Head of caudate nucleus (tissue), 42 donors: ENCODE measurements at regions not wholly inside any gene's neighbourhood (a gene's known extent, or its start where the extent isn't known, plus 50 kb on each side); places are given as distances from the start of the nearest gene placed in this dataset.
"Not testable (repeated sequence)": the region's sequence is repeated elsewhere in the genome, so short reads cannot be mapped to it uniquely, and the experiment has no call there.

ENCODE experiments used
- DNase-seq, 42 donors: peaks; one replicate each; pipeline versions ENCODE4 v3.0.0 to v3.0.0-alpha.2; 2020 to 2021; ENCODE audit warnings: mixed read lengths in 7 of 42
- intact Hi-C: fragments of 100-400 bp; cut with DNase I; formaldehyde crosslinking; loops from one replicate; pipeline ENCODE4 v1.15.0; 2022

DNA sequence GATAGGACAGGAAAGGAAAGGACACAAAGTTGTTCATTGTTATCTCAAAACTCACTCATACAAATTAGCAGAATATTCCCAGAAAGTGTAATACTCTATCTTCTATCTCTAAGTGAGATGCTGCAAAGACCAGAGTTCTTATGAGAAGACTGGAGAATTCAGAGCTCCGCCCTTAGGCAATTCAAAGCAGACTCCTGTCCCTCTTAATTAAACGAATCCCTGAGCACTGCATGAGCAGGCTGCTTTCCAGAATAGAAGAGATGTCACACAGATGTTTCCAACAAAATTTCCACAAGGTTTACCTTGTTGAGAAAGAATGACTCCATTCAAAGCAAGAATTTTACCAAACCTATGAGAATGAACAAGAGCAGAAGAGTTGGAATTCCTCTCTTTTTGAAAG, 630.8 kb upstream of the INTU start:
- no peak for DNase-seq
- intact Hi-C loops = no loop called here

DNA sequence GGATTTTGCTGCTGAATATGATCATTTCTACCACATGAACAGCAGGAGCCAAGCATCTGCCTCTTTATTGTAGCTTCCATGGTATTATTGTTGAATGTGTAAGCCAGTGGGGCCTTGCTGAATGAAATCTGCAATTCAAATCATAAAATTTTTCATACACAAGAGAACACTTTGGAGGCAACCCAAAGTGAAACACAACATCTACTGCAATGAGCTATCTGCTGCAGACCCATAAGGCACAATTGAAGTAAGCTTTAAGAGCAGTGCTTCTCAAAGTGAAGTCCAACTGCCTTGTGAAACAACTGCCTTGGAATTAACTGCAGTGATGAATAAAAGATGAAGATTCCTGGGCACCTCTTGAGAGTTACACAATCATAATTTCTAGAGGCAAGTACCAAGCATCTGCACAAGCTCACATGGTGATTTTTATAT, 626.3 kb upstream of the INTU start:
- no peak for DNase-seq
- intact Hi-C loops = no loop called here

DNA sequence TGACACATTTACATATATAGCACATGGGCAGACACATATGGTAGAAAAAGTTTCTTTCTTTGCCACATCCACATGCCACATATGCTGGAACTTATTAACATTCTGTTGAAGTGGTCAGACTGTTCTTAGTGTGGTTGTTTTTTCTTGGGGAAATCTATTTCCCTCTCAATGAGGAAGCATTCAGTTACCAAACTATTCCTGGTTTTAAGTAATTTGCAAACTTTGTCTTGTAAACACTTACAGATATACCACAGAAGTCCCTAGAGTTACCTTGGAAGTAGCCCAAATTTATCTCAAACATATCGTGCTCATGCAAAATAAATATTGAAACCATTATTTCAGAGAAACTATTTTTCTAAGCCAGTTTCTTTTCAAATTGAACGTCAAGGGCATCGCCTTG, 625.5 kb upstream of the INTU start:
- intact Hi-C loops = no loop called here
- no peak for DNase-seq

DNA sequence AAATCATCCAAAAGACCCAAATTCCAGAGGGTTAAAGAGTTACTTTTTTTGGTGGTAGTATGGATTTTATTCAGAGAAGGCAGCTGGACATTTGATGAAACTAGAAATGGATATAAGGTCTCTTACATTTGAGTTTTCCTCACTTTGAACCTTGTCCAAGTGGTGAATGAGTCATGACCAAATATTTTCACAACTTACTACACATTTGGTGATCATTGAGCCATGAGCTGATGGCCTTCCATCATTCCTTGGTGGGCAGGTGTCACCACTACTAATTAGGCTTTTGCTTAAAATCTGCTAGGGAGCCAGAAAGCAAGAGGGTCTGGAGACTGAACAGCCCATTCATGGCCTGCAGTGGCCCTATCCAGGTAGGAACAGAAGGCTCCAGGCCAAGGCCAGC, 620.2 kb upstream of the INTU start:
- intact Hi-C loops = no loop called here
- DNase-seq = no peak

DNA sequence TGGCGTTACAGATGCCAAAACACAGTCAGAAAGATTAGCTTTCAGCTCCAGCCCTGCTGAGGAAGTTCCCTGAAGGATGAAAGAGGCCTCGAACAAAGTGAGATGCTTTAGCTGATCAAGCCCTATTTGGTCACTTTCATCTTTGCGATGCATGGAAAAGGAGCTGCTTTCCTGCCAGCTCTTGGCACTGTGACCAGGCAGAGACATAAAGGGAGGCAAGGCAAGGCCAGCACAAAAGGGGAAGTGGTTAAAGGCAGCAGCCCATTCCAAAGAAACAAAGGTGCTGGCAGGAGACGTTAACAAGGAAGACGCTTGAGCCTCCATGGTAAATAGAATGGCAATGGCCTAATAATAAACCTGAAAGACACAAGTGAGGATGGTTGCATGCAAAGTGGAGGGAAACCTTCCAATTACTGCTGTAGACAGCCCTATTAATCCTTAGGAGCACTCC, 617.1 kb upstream of the INTU start:
- intact Hi-C loops = no loop called here
- peak in 1 of 42 donors; percentile 7 for DNase-seq

DNA sequence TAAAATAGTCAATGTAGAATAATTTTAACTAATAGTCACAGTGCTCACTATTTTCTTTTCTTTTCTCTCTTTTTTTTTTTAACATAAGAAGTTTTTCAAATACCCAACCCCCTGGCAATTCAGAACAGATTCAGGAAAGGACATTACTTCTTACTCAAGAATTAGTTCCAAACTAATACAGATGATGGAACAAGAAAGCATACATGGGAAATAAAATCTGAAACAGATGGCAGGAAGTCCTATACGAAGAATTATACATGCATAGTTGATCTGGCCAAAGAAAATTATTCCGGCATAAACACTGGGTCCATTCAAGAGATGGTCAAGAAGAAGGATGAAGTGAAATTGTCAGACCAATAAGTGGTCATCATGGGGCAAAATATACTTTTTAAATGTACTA, 614.4 kb upstream of the INTU start:
- intact Hi-C loops = no loop called here
- DNase-seq = no peak

DNA sequence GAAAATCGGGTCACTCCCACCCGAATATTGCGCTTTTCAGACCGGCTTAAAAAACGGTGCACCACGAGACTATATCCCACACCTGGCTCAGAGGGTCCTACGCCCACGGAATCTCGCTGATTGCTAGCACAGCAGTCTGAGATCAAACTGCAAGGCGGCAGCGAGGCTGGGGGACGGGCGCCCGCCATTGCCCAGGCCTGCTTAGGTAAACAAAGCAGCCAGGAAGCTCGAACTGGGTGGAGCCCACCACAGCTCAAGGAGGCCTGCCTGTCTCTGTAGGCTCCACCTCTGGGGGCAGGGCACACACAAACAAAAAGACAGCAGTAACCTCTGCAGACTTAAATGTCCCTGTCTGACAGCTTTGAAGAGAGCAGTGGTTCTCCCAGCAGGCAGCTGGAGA, 611.9 kb upstream of the INTU start:
- DNase-seq, intact Hi-C loops: not testable (repeated sequence)

DNA sequence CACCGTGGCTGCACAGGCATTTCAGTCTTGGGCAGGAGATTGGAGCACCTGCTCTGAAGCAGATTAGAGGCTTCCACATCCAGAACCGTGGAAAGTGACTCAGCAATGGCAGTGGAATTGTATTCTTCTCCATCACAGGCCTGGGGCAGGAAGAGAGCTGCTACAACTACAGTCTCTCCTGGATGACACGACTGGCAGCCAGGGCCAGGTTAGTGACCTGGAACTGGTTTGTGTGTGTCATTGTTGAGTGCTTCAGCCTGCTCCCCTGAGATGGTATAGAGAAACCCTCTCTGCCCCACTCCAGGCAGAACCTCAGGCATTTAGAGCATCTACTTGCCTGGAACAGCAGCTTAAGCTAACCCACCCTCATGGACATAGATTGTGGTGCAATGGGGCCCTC, 596.5 kb upstream of the INTU start:
- intact Hi-C loops = no loop called here
- DNase-seq = no peak

DNA sequence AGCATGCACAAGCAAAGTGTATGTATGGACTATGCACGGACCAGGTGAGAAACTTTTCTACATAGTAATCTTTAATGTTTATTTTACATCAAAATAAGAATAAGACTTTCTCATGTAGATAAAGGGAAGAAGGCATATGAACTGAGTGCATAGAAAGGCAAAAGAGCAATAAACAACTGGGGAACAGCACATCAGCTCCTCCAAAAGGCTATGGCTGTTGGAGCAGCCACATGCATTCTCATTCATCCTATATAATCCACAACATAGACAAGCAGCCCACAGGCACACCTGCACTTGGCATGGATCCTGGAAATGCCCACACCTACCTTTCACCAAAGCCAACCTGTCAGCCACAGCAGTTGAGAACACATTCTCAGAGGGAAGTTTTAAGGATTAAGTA, 586.9 kb upstream of the INTU start:
- DNase-seq = no peak
- intact Hi-C loops = no loop called here

DNA sequence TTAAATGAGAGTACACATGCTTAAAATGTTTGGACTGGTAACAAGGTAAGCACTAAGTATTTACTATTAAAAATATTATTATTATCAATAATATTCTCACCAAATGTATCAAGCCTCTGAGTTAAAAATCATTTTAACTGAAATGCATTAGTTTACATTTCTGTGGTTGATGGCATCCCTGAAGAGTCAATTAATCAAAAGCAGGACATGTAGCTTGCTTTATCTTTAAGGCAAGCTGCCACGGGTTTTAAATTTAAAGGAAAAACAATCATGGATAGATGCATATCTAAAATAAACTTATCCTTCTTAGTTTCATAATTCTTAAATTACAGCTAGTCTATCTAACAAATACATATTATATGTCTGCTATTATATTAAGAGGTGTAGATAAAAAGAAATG, 584.8 kb upstream of the INTU start:
- intact Hi-C loops = no loop called here
- no peak for DNase-seq

DNA sequence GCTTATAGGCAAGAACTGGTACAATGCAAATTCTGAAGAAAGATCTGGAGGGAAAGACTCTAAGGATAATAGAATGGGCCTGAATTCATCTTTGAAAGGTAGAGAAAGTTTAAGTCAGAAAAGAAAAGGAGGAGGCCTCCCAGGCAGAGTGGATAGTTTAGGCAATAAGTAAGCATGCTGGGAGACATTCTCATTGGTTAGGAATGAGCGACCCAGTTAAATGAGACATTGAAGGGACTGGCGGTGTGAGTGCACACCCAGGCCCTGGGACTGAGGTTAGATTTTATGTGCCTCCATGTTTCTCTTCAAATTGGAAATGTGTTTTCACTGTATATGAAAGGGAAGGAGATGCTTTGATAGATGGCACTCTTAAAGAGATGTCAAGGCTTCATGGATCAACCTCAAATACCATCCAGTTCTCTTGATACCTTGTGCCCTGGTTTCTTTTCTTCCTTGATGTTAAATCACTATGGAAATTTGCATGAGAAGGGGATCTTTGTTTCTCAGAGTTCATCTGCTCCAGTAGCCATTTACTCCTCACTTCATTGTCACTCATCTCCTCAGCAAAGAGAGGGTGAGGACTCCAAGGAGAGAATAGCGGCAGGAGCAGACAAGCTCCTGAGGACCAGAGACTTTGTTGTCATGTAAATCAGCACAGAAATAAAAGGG, 584.2 kb upstream of the INTU start:
- intact Hi-C loops = no loop called here

DNA sequence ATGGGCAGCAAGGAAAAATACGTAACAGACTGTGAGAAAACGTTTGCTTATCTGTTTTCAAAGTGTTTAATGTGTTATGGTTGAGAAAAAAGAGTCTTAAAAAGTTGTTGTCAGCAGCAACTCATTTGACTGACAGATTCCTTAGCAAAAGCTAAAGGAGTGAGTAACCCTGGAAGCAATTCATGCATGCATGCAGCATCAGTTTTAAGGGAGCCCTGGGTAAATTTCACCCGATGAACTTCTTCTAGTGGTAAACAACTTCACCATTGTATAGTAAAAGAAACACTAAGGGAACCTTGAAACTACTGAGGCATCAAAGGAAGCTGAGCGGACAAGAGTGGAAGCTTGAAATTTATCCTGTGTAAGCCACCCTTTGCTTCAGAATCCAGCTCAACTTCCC, 583.2 kb upstream of the INTU start:
- intact Hi-C loops = no loop called here
- no peak for DNase-seq

More for the DNA sequence above, 584.2 kb upstream of the INTU start:
- DNase-seq = no peak

DNA sequence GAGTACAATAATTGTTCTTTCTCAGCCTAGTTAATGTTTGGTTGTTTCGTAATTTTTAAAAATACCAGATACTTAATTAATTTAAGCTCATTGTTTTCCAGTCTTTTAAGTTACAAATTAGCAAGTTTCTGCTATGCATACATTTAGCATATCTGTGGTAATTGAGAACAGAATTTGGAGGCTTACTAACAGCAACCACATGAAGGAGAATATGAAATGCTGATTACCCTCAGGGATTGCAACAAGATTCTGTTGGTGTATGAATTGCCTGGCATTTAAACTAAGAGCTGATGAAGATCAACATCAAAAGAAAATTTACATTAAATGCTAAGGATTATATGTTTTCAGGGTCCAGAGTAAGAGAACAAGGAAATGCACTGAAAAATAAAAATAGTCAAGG, 580.0 kb upstream of the INTU start:
- intact Hi-C loops = no loop called here
- DNase-seq = no peak

DNA sequence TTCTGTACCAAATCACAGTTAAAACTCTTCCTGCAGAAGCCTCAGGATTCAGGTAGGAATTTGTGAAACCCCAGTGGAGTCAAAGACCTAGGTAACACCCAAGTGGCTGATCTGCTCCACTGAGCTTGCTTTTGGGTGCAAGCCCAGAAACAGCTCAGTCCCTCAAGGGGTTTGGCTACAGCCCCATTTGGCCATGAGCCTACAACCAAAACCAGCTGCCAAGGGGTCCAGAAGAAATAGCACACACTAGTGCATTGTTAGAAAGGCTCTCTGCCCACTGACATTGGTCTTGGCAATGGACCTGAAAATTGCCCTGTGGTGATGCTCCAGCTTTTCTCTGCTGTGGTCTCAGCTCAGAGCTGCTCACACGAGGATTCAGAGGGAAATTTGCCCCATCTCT, 577.4 kb upstream of the INTU start:
- peak in 34 of 42 donors; percentile 2 to 68 (median 32) for DNase-seq
- intact Hi-C loops = no loop called here

DNA sequence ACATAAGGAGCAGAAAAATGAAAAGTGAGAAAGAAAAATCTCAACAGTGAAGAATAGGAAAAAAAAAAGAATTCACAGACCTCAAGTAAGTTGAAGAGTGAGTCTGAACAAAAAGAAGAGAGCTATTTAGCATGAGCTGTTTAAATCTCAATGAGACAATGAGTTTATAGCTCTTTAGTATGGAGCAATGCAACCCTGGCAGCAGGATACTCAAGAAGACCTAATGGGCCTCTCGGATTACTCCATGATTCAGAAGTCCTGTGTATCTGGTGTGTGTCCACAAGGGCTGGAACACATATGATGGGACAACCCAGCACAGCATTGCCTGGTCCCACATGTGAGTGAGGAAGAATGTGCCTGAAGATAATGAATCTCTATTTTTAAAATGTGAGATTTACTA, 563.1 kb upstream of the INTU start:
- DNase-seq = no peak
- intact Hi-C loops = no loop called here

DNA sequence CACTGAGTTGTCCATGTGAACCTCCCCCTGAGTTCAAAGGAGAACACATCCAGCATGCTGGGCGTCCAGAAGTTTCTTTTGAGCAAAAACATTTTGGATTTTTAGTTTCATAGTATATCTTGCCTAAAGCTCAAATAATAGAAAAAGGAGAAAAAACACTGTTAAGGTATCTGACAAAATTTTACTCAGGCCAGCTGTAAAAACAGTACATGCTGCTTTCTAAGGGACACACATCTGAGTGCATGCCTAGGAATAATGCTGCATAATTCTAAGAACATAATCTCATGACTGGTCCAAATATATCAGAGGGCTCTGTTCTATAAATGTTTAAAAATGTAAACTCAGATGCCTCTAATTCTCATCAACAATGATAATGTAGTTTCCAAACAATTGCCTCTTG, 561.3 kb upstream of the INTU start:
- intact Hi-C loops = no loop called here

DNA sequence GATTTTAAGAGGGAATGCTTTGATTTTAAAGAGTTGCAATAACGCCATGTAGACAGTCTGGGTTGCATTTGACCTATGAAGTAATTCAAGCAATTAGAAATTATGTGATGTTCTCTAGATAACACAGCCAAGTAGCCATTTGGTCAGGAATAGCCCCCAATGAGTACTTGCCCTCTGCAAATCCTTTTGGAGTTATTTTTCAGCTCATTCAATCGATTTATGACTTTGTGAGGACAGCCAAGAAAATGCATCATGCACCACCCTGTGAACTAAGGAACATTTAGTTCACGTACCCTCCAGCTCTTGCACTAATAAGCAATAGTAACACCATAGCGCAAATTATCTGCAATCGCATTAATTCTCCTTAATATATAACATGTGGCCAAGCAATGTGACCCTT, 552.6 kb upstream of the INTU start:
- DNase-seq = no peak
- intact Hi-C loops = no loop called here

More for the DNA sequence above, 561.3 kb upstream of the INTU start:
- DNase-seq = no peak

DNA sequence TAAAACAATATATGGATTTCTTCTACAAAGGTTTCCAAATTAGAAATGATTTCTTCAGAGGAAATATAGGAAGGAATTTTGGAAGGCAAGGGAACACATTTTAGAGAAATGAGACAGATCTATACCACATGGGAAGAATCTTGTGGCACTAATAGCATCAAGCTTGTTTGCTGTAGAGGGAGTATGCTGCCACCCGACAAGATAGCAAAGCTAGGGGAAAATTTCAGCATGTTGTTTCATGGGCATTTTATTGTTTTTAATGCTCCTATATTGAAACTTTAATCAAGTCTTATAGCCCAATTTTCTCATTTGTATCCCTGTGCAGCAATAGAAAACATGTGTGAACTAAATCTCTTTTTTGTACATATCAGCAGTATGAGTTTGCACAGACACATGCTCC, 551.7 kb upstream of the INTU start:
- intact Hi-C loops = no loop called here
- no peak for DNase-seq

DNA sequence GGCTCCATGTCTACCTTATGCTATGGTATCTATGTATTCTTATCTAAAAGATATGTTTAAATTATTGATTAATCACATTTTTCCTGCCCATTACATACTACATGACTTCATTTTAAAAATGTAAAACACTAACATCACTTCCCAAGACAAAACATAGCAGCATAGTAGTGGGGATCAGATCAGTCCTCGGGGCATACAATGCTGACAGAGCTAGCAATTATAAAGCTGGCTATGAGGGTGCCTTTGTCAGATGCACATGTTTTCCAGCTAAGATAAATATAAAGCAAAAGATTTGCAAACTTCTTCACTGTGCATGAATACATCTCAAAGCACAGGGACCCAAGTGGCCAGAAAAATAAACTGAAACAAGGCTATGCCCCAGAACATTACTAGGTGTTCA, 549.8 kb upstream of the INTU start:
- DNase-seq = no peak
- intact Hi-C loops = no loop called here

DNA sequence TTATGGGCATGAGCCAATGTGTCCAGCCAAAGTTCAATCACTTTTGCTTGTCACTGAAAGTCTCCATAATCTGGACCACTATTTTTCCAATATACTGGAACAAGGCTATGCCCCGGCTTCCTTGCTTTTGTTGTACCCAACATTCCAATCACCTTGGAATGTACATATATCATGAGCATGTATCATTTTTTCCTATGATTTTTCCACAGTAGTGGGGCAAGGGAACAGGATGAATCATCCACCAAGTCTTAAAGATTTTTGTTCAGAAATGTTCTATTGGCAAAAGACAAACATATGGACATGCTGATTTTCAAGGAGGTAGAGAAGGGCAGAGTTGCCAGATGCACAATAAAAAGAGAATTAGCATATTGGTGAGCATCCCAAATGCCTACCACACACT, 548.1 kb upstream of the INTU start:
- DNase-seq = no peak
- intact Hi-C loops = no loop called here

DNA sequence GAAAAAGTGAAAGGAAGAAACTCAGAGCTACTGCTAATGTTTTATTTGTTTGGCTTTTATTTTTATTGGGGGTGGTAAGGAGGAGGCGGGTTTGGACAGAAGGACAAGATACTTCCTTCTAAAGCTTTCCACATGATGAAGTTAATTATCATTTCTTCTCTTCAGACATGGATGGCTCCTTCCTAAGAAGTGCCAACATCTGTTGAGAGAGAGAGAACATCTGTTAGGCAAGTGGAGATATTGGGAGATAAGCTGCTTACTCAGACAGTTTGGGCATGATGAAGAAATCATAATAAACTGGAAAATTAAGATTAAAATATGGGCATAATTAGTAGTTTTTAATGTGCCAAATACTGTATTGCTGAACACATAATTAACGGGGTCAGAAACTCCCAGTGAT, 535.7 kb upstream of the INTU start:
- intact Hi-C loops = no loop called here
- DNase-seq = no peak

DNA sequence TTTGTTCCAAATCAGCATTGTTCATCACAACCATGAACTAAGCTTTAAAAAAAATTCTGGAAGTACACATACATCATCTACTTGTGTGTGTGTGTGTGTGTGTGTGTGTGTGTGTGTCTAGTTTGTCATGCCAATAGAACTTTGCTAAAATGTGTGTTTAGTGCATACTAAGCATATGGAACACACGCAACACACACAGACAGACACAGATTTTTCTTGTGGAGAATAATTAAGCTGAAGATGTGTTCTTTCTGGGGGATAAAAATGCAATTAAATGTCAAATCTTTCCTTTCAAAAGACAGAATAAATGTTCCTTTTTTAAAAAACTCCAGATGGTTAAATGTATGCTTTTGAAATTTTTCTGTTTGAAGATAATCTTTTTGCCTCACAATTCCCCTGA, 530.4 kb upstream of the INTU start:
- no peak for DNase-seq
- intact Hi-C loops = no loop called here
